Natural killer cell (primary cell): ENCODE measurements at regions not wholly inside any gene's neighbourhood (a gene's known extent, or its start where the extent isn't known, plus 50 kb on each side); places are given as distances from the start of the nearest gene placed in this dataset.
"Not testable (repeated sequence)": the region's sequence is repeated elsewhere in the genome, so short reads cannot be mapped to it uniquely, and the experiment has no call there.

ENCODE experiments used
- ATAC-seq, 3 donors: fragments of 150-1000 bp in 2 of 3; fragments of 200-7000 bp in 1 of 3; cut with Tn5 transposase; 1 replicate in 1 of 3; 2 replicates in 2 of 3; pipeline ENCODE4 v1.10.0; 2021; ENCODE audit warnings: mild to moderate bottlenecking in 2 of 3, moderate library complexity in 2 of 3
- DNase-seq, 2 donors: peaks; one replicate each; pipeline versions ENCODE4 v3.0.0 to v3.0.0-alpha.2; 2013 to 2021; ENCODE audit warnings: mixed read lengths in 1 of 2
- H3K27ac ChIP-seq: one replicate; pipeline ENCODE4 v1.5.1; 2013; ENCODE audit warnings: mild to moderate bottlenecking, low read length
- H3K27me3 ChIP-seq: one replicate; pipeline ENCODE4 v1.6.1; 2013; ENCODE audit warnings: low read length; ENCODE audit not compliant: control insufficient read depth, insufficient read depth
- H3K36me3 ChIP-seq: one replicate; pipeline ENCODE4 v1.6.1; 2013; ENCODE audit warnings: low read length; ENCODE audit not compliant: control insufficient read depth, insufficient read depth
- H3K4me1 ChIP-seq: one replicate; pipeline ENCODE4 v1.6.1; 2013; ENCODE audit warnings: low read length; ENCODE audit not compliant: control insufficient read depth, insufficient read depth
- H3K4me3 ChIP-seq: one replicate; pipeline ENCODE4 v1.5.1; 2013; ENCODE audit warnings: low read length
- H3K9me3 ChIP-seq: one replicate; pipeline ENCODE4 v1.6.1; 2013; ENCODE audit warnings: low read length; ENCODE audit not compliant: control insufficient read depth, insufficient read depth
- H3K27ac Mint-ChIP-seq, 2 donors: one replicate each; pipeline ENCODE4 v1.8.0; 2022; ENCODE audit warnings: mild to moderate bottlenecking in 2 of 2, mixed read lengths in 2 of 2, moderate library complexity in 1 of 2
- H3K27me3 Mint-ChIP-seq, 2 donors: one replicate each; pipeline ENCODE4 v1.8.0; 2022; ENCODE audit warnings: low read depth in 2 of 2, mixed read lengths in 2 of 2
- H3K36me3 Mint-ChIP-seq: one replicate; pipeline ENCODE4 v1.8.0; 2022; ENCODE audit warnings: mixed read lengths
- H3K4me1 Mint-ChIP-seq, 2 donors: one replicate each; pipeline ENCODE4 v1.8.0; 2022; ENCODE audit warnings: mixed read lengths in 2 of 2
- H3K4me3 Mint-ChIP-seq: one replicate; pipeline ENCODE4 v1.8.0; 2022; ENCODE audit warnings: mild to moderate bottlenecking, moderate library complexity, mixed read lengths
- H3K9me3 Mint-ChIP-seq, 2 donors: one replicate each; pipeline ENCODE4 v1.8.0; 2022; ENCODE audit warnings: mixed read lengths in 2 of 2
- CTCF ChIP-seq: fragments of 200-600 bp; IDR thresholded peaks from one replicate; pipeline ENCODE4 v1.8.0; 2022; ENCODE audit warnings: antibody characterized with exemption
- WGBS: methylation state at CpG from one replicate; pipeline ENCODE4 v1.1.7; 2013; ENCODE audit warnings: missing lambda C conversion rate; ENCODE audit not compliant: insufficient coverage; 5-methylcytosine and 5-hydroxymethylcytosine counted together
- intact Hi-C: fragments of 100-400 bp; cut with micrococcal nuclease; formaldehyde crosslinking; loops from one replicate; pipeline ENCODE4 v1.14.2; 2022

- H3K27ac ChIP-seq, result no peak overlapping the region
- no peaks in the 10 kb centered on the region for H3K27me3 ChIP-seq
- DNase-seq (no peak), ATAC-seq (no peak)
- no peaks in the 10 kb centered on the region for H3K4me1 ChIP-seq
- intact Hi-C loops, result no loop called here
- 86% methylated on average over 1 of the region's 3 CpGs for WGBS
- H3K36me3 ChIP-seq, result no peaks in the 10 kb centered on the region
- no peak overlapping the region for H3K4me3 ChIP-seq
- H3K27ac Mint-ChIP-seq, result no peak overlapping the region
- H3K27me3 Mint-ChIP-seq, result no peaks in the 10 kb centered on the region
- H3K9me3 Mint-ChIP-seq, result peaks cover 8 to 10% of the 10 kb centered on the region in 2 donors
- H3K4me3 Mint-ChIP-seq, result no peak overlapping the region
- no peaks in the 10 kb centered on the region for H3K4me1 Mint-ChIP-seq
- no peak for TF ChIP-seq CTCF
- H3K36me3 Mint-ChIP-seq, result no peaks in the 10 kb centered on the region
- H3K9me3 ChIP-seq, result no peaks in the 10 kb centered on the region
Measured at GRCh38 chr2:53315149-53315548, 452.5 kb upstream of the CHAC2 start.

- H3K27me3 Mint-ChIP-seq, result no peaks in the 10 kb centered on the region
- Histone ChIP-seq H3K27me3 (no peaks in the 10 kb centered on the region), H3K4me1 (no peaks in the 10 kb centered on the region), H3K4me3 (no peak overlapping the region), H3K27ac (no peak overlapping the region), H3K36me3 (no peaks in the 10 kb centered on the region), H3K9me3 (no peaks in the 10 kb centered on the region)
- peaks cover 8 to 10% of the 10 kb centered on the region in 2 donors for H3K9me3 Mint-ChIP-seq
- no peak for ATAC-seq
- intact Hi-C loops, result no loop called here
- H3K27ac Mint-ChIP-seq, result no peak overlapping the region
- WGBS, result 77% methylated on average over 2 of the region's 2 CpGs
- no peak for DNase-seq
- TF ChIP-seq CTCF, result no peak
- H3K36me3 Mint-ChIP-seq, result no peaks in the 10 kb centered on the region
- no peak overlapping the region for H3K4me3 Mint-ChIP-seq
- no peaks in the 10 kb centered on the region for H3K4me1 Mint-ChIP-seq
Measured at GRCh38 chr2:53314718-53315117, 452.9 kb upstream of the CHAC2 start.

- H3K27ac Mint-ChIP-seq, H3K36me3 Mint-ChIP-seq, H3K9me3 ChIP-seq, H3K27me3 ChIP-seq, H3K4me1 ChIP-seq, H3K4me3 ChIP-seq, H3K36me3 ChIP-seq, ATAC-seq, H3K27ac ChIP-seq, intact Hi-C loops, H3K4me3 Mint-ChIP-seq, H3K27me3 Mint-ChIP-seq, DNase-seq, H3K4me1 Mint-ChIP-seq: not testable (repeated sequence)
- 84% methylated on average over 4 of the region's 4 CpGs for WGBS
- H3K9me3 Mint-ChIP-seq, result peaks cover 8 to 13% of the 10 kb centered on the region in 2 donors
Measured at GRCh38 chr2:53313644-53314043, 454.0 kb upstream of the CHAC2 start.

GRCh38 chr2:53312721-53313120 lies 454.9 kb upstream of the CHAC2 start:
- DNase-seq, result no peak
- TF ChIP-seq CTCF, result no peak
- Mint-ChIP-seq H3K9me3 (peaks cover 8 to 13% of the 10 kb centered on the region in 2 donors), H3K4me3 (no peak overlapping the region), H3K36me3 (no peaks in the 10 kb centered on the region), H3K27ac (no peak overlapping the region), H3K27me3 (no peaks in the 10 kb centered on the region), H3K4me1 (no peaks in the 10 kb centered on the region)
- H3K9me3 ChIP-seq, result no peaks in the 10 kb centered on the region
- H3K4me3 ChIP-seq, result no peak overlapping the region
- no peaks in the 10 kb centered on the region for H3K36me3 ChIP-seq
- ATAC-seq, result no peak
- intact Hi-C loops, result no loop called here
- H3K27ac ChIP-seq, result no peak overlapping the region
- no peaks in the 10 kb centered on the region for H3K27me3 ChIP-seq
- WGBS, result 87% methylated on average over 5 of the region's 5 CpGs
- H3K4me1 ChIP-seq, result no peaks in the 10 kb centered on the region
